Fibroblast of the conjunctiva (primary cell): ENCODE measurements at regions not wholly inside any gene's neighbourhood (a gene's known extent, or its start where the extent isn't known, plus 50 kb on each side); places are given as distances from the start of the nearest gene placed in this dataset.
"Not testable (repeated sequence)": the region's sequence is repeated elsewhere in the genome, so short reads cannot be mapped to it uniquely, and the experiment has no call there.

Experiments used
- DNase-seq: peaks from one replicate; pipeline ENCODE4 v3.0.0-alpha.2; 2010; ENCODE audit warnings: low read depth

DNA sequence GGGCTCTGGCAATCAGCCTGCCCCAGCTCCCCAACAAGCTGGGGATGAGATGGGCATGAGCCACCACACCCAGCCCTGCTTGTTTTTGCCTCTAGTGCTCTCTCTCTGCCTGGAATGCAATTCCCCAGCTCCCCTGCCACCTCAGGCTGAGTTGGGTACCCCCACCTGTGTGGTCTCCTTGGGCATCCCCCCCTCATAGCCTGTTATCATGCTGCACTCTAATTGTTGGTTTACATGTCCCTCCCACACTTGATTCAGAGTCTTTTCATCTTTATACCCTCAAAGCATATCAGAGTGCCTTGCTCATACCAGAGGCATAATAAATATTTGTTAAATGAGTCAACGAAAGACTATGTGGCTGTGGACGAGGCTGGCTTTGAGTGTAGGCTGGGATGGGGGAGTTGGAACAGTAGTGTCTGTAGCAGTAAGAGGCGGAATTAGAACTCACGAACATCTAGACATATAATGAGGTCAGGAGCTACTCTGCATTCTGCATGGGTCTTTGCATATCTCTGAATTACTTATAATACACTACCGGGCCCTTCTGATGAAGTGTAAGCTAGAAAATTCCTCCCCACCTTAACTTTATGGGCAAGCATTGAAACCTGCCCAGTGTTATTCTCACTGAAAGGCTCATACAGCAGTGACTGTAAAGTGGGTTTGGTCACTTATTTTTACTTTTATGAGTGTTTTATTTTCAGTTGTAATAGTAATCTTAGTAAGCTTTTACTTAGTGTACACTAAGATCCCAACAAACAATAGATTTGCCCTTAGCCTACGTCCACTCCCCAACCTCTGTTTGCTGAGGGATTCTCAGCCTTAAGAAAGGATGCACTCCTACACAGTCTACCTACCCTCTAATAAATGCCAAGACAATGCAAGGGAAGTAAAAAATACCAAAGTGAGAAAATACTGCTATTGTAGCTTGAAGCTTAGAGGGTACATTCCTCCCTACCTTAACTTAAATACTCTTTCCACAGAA, 58.7 kb downstream of the EDN1 start:
- DNase-seq = no peak

DNA sequence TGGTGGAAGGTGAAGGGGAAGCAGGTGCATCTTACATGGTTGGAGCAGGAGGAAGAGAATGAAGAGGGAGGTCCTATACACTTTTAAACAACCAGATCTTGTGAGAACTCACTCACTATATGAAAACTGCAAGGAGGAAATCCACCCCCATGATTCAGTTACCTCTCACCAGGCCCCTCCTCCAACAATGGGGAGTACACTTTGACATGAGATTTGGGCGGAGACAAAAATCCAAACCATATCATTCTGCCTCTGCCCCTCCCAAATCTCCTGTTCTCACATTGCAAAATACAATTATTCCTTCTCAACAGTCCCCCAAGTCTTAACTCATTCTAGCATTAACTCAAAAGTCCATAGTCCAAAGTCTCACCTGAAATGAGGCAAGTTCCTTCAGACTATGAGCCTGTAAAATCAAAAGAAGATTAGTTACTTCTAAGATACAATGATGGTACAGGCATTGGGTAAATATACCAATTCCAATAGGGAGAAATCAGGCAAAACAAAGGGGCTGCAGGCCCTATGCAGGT, 60.5 kb downstream of the EDN1 start:
- no peak for DNase-seq

DNA sequence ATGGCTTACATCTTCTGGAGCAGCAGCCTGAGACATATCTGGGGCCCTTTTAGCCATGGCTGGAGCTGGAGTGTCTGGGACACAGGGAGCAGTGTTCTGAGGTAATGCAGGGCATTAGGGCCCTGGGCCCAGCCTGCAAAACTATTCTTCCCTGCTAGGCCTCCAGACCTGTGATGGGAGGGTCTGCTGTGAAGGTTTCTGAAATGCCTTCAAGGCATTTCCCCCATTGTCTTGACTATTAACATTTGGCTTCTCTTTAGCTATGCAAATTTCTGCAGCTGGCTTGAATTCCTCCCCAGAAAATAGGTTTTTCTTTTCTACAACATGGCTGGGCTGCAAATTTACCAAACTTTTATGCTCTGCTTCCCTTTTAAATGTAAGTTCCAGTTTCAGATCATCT, 61.5 kb downstream of the EDN1 start:
- no peak for DNase-seq

DNA sequence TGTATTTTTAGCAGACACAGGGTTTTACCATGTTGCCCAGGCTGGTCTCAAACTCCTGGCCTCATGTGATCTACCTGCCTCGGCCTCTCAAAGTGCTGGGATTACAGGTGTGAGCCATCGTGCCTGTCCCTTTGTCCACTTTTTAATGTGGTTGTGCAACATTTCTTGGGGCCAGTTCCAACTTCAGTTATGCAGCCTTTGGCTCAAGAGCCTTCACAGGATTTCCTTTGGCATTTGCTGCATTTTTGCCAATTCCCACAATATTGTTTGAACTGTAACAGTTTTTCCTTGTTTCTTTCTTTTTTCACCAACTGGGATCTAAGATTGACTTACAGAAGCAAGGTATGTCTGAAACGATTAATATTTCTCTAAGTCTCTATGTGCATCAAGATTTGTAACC, 63.6 kb downstream of the EDN1 start:
- no peak for DNase-seq

DNA sequence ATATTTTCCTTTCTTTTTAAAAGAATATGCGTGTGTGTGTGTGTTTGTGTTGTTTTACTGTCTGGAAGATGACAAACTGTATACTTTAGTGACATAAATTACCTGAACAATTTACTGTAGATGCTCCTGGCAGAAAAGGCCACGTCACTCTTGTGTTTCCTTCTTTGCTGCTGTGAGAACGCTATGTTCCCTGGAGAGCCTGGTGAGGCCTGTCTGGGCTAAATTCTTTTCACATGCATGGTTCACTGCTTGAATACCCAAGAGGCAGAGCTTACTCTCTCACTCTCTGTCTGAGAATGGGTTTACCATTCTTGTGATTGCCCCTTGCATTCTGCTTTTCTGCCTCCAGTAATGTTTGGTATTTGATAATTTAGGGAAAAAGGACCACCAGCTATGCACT, 64.3 kb downstream of the EDN1 start:
- DNase-seq = peak; percentile 28

DNA sequence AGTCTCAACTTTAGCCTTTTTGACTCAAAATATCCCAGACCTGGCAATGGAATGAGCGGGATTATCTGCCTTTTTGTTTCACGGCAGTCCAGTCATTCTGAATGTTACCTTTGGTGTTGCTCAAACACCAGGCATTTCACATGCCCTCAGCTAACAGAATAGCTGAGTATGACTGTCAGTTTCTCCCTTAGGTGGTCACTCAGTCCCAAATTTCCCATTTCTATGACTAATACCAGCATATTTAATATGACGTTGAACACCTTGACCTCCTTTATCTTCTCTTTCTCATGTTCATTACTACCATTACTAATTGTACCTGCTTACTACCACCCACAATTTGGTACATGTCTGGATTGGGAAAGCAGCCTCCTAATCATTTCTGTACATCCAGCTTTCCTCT, 65.2 kb downstream of the EDN1 start:
- DNase-seq = no peak

DNA sequence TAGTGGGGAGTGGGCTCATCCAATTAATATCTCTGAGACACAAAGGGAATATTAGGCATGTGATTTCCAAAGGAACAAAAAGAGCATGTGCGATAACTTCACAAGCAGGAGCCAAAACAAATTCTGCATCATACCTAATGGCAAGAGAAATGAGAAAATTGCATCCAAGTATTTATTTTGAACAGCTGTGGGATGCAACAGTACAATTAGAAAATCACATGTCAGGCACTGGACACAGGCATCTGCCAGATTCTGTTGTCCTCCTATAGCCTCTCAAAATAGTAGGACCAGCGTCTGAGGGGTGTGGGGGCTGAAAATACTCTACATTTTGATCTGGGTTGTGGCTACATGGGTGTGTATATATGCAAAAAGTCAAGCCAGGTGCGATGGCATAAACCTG, 66.3 kb downstream of the EDN1 start:
- DNase-seq = no peak

DNA sequence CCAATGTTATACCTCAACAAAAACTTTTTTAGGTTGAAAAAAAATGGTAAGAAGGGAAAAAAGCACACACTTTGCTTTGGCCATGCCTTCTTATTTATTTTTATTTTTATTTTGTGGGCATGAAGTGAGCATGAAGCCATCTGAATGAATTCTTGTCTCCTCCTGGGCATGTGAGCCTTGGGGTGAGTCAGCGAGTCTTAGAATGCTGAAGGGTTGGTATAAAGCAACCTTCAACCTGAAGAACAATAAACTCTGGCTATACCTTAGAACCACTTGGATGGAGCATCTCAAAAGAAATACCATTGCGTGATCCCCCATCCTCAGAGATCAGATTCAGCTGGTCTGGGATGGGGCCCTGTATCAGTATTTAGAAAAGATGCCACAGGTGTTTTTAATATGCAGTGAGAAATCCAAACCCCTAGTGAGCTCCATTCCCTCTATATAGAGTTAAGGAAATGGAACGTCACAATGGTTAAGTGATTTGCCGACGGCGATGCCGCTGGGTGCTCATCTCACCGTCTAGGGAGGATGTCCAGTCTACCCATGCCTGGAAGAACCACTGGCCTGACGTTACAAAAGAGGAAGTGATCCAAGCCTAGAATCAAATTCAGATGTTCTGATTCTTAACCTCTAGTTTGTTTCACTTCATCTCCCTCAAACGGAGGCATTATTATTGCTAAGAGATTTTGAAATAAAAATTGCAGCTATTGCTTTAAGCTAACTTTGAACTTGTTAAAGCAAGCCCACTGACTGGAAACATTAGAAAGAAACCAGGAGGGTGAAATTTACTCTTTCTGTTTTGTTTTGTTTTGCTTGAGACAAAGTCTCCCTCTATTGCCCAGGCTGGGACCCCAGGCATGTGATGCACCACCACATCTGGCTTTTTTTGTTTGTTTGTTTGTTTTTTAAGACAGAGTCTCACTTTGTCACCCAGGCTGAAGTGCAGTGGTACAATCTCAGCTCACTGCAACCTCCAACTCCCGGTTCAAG, 67.1 kb downstream of the EDN1 start:
- DNase-seq = no peak

DNA sequence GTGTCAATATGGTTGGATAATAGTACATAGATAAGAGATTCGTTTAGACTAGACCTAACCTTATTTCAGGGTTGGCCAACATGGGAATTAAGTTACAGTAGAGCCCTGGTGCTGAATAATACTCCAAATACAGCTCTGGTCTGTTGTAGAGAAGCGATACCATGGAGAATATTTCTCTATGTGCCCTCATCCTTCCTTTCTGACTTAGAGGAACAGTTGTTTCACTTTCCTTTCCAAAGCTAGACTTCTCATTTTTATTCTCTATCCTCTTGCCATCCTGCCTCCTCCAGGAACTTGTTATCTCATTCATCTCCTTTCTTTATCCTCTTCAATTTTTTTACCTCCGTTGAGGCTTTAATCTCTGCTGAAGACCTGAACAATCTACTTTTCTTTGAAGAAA, 68.9 kb downstream of the EDN1 start:
- DNase-seq = no peak

DNA sequence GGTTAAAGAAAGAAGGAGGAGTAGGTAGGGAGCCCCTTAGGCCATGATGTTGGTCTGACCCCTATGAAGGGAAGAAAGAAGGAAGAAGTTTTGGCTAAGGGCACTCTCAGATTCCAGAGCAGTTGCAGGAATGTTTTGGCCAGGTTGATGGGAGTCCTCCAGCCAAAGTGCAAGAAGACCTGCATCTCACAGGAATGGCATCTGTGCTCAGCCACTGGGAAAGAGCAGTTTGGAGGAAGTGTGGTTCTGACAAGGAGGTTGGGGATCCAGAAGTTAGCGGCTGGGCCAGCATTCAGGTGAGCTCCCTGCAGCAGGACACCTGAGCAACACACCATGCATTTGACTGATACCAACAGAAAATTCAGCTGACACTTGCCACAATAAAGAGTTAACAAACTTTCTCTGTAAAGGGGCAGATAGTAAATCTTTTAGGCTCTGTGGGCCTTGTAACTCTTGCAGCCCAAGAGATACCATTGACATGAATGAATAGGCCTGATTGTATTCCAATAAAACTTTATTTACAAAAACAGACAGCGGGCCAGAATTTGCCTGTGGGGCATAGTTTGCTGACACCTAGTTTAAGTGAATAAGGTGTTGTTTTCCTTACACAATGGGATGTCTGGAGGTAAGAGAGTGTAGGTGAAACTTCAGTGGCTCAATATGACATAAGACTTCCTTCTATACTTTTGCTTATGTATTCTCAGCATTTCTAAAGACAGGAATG, 71.0 kb downstream of the EDN1 start:
- no peak for DNase-seq

DNA sequence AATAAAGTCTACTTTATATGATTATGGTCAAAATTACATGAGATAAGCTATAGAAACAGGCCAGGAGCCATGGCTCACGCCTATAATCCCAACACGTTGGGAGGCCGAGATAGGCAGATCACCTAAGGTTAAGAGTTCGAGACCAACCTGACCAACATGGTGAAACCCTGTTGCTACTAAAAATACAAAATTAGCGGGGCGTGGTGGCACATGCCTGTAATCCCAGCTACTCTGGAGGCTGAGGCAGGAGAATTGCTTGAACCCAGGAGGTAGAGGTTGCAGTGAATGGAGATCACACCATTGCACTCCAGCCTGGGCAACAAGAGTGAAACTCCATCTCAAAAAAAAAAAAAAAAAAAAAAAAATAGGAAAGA, 73.1 kb downstream of the EDN1 start:
- not testable (repeated sequence) for DNase-seq

DNA sequence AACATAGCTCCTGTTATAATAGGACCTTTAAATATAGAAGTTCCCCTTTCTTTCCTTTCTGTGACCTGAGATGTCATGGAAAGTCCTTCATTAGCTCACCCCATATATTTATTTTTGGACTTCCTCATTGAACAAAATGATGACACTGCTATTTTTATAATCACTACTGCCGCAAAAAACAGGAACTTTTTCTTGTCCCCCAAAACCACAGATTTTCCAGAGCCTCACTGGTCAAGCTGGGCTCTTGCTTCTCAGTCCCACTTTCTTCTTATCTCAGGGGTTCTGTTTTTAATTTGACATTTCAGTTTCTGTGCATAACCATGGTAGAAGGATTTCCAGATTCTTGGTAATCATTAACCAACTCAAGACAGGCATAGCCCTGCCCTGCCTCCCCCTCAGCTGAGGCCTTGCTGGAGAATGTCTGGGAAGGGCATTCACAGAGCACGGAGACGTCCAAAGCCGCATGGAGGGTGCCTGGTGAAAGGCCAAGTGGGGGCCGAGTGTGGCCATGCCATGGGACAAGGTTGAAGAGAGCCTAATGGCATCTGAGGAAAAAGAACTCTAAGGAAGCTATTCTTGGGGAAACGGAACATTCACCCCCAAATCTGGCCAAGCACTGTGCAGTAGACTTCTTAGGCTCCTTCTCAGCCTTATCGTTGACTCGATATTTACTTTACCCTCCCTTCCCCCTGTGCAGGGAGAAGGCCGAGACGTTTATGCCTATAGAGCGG, 73.7 kb downstream of the EDN1 start:
- DNase-seq = no peak

DNA sequence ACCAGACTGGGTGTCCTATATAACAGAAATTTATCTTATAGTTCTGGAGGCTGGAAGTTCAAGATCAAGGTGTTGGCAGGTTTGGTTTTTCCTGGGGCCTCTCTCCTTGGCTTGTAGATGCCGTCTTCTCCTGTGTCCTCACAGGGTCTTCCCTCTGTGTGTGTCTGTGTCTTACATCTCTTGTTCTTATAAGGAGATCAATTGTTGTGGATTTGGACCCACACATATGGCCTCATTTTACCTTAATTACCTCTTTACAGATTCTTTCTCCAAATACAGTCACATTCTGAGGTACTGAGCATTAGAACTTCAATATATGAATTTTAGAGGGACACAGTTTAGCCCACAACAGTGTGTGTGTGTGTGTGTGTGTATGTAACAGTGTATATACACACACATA, 74.5 kb downstream of the EDN1 start:
- no peak for DNase-seq

DNA sequence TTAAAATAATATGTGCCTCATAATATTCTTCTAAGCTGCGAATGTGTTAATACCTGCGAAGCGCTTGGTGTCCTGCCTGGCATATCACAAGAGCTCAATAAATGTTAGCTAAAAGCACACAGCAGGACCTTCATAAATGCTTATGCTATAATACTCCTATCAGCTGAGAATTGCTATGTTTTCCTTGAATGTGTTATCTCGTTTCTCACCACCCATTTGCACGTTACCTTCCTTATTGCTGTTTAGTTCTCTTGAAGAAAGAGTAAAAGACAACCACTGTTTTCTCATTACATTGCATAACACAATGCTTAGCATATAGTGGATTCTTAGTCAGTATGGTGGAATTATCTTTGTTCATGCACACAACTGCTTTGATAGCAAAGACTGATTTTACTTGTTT, 76.6 kb downstream of the EDN1 start:
- no peak for DNase-seq

DNA sequence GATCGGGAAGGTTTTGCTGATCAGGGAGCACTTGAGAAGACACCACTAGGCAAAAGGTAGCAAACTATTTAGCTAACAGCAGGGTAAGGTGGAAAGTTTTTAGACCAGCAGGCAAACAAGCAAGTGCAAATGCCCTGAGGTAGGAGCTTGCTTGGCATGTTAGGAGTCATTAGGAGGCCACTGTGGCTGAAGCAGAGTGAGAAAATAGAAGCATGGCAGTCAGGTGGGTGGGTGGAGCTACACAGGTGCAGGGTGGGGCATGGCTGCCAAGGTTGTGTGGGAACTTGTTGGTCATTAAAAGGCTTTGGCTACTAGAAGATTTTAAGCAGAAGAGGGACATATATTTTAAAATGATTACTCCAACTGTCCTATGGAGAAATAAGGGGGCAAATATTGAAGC, 77.3 kb downstream of the EDN1 start:
- DNase-seq = no peak

DNA sequence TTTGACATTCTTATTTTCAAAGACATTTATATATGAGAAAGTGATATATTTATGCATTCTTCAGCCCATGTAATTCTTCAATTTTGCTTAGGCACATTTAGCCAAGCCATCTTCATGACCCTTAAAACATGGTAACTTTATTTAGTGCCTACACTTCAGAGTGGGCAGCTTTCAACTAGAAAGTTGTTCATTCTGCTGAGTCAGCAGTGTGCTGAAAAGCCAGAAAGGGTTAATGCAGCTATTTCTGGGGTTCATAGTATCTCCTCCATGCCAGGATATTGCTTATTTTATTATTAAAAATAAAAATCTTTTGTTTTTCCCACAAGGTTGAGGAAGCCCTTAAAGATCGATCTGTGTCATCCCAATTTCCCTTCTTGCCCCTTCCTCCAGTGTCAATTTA, 79.2 kb downstream of the EDN1 start:
- no peak for DNase-seq

DNA sequence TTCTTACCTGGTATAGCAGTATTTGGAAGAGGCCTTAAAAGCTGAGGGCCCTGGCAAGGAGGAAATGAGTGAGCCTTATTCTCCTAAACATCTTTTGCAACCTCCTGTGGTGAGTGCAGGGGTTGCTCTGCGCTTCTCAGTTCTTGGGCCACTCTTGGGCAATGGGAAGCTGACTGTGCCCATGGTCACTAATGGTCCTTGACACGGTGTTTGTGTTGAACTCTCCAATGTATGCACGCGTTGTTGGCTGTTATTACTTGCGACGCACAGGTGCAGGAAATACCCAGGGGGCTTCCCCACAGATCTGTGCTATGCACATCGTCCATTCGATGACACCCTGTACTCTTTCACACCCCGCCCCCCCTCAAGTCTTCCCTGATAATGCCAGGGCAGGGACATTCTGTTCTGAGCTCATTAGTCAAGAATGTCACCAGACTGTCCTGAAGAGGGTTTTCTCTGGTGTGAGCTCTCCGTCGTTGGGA, 79.7 kb downstream of the EDN1 start:
- no peak for DNase-seq

DNA sequence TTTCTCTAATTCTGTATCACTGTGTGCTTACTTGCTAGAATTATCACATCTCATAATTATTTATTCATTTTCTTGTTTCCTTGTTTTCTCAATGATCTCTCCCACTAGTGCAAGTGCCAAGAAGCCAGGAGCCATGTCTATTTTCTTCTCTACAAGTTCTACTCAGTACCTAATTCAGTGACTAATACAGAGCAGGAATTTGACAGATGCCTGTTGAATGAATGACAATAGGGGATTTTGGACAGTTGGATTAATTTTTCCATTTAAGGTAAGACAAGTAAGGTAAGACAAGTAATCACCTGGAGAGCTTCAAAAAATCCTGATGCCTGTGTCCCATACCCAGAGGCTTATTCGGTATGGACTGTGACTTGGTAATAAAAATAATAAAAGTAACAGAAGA, 81.0 kb downstream of the EDN1 start:
- DNase-seq = no peak

DNA sequence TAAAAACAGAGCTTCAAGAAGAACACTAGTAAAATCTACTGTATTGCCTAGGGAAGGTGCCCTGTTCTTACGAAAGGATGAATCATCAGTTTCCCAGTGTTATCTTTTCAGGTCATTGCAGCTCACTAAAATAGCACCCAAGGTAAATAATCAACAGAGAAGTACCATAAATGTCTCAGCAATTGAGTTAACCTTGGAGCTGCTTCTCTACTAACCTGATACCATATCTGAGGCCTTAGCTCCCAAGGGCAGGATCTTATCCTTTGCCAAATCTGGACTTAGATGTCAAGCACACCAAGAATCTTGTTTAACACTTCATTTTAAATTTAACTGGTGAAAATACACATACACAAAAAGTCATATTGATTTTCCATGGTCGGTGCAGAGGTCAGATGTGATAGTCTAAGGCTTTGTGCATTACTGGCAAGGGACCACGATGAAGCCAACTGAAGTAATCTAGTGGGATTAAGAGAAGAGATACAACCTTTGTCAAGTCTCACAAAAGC, 81.5 kb downstream of the EDN1 start:
- DNase-seq = no peak

DNA sequence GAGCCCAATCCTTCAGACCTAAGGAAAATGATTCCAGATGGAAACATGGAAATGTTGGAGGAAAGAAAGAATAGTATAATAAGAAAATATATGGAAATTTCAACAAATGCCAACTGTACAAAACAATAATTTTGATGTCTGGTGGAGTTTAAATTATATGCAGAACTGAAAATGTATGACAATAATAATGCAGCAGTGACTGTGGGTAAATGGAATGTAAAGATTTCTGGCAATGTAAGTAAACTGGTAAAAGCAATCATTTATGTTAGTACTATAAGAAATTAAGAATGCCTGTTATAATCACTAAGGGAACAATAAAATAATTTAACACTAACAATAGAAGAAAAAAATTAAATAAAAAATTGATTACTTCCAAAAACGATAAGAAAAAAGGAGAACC, 89.0 kb downstream of the EDN1 start:
- DNase-seq = no peak

DNA sequence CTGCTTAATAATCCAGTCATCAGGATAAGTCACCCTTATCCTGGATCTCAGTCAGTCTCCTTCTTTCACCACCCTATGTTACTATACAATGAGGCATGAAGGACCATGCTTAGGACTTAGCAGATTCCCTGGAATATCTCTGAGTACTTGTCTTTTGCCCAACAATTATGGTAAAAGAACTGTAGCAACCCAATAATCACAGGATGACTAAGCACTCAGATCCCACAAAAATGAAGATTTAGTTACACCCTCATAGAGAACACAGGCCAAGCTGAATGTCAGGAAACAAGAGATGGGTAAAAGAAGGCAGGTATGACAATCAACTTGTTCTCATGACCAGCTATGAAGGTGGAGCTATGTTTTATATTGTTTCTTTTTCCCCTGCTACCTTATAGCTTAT, 91.4 kb downstream of the EDN1 start:
- DNase-seq = no peak
